ENCODE measurements at regions not wholly inside any gene's neighbourhood (a gene's known extent, or its start where the extent isn't known, plus 50 kb on each side); places are given as distances from the start of the nearest gene placed in this dataset.

DNA sequence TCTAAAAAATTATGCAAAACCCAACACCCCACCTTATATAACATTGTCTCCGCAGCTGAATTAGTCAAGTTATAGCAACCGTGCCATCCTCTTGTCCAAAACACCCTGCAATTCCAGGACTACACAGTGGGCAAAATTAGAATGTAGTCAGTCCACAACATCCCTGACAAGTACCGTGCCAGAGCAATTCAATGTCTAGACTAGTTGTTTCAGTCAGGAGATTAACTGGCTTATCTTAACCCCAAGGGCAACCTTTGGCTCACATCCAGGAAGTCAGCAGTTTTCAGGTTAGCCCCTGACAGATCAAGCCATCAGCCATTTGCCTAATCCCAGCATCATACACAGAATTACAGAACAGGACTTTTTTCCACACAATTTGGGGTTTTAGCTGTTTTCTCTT lies 240.8 kb upstream of the TMEM161B start:
- TF ChIP-seq, protein P1, sequence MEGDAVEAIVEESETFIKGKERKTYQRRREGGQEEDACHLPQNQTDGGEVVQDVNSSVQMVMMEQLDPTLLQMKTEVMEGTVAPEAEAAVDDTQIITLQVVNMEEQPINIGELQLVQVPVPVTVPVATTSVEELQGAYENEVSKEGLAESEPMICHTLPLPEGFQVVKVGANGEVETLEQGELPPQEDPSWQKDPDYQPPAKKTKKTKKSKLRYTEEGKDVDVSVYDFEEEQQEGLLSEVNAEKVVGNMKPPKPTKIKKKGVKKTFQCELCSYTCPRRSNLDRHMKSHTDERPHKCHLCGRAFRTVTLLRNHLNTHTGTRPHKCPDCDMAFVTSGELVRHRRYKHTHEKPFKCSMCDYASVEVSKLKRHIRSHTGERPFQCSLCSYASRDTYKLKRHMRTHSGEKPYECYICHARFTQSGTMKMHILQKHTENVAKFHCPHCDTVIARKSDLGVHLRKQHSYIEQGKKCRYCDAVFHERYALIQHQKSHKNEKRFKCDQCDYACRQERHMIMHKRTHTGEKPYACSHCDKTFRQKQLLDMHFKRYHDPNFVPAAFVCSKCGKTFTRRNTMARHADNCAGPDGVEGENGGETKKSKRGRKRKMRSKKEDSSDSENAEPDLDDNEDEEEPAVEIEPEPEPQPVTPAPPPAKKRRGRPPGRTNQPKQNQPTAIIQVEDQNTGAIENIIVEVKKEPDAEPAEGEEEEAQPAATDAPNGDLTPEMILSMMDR (IDR thresholded peaks at IDR 0.05; ENCODE audit: borderline replicate concordance, insufficient read depth, low read depth, low read length): no peak
- H3K4me3 ChIP-seq (ENCODE audit: low read depth, low read length): no peak overlapping the region

DNA sequence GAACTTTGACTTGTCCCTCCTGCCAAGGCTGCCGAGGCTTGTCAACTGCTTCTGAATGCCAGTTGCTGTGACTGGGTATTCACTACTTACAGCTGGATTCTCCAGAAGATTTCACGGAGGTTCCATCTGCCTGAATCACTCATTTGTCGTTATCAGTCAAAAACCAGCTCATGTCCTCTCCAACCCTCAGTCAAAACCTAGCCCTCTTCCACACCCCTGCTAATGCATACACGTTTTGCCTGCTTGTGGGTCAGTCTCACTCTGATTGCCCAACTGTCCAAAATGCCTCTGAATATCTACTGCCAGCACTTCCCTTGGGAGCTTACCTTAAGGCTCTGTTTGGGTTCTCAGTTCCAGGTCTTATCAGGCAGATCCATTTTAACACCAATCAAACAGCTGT lies 238.6 kb upstream of the TMEM161B start:
- no peak overlapping the region for H3K4me3 ChIP-seq (ENCODE audit: low read depth, low read length)
- TF ChIP-seq, protein P1 (IDR thresholded peaks at IDR 0.05; ENCODE audit: borderline replicate concordance, insufficient read depth, low read depth, low read length): no peak

DNA sequence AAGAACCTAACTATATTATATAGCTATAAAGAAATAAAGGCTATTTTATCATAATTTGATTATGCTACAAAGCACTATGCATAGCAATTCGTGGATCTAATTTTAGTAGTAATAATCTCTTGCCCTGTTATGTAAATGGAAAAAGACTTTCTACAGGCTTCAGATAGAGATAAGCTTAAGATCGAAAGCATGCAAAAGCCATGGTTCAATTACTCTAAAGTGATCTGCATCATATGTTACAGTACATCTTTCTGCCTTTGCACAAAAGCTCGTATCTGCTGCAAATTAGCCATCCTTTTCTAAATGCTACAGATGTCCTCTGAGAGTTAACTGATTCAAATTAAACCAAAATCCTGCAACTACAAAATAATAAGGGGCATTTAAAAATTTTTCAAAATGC lies 234.8 kb upstream of the TMEM161B start:
- no peak overlapping the region for H3K4me3 ChIP-seq (ENCODE audit: low read depth, low read length)
- TF ChIP-seq, protein P1 (IDR thresholded peaks at IDR 0.05; ENCODE audit: borderline replicate concordance, insufficient read depth, low read depth, low read length): no peak

DNA sequence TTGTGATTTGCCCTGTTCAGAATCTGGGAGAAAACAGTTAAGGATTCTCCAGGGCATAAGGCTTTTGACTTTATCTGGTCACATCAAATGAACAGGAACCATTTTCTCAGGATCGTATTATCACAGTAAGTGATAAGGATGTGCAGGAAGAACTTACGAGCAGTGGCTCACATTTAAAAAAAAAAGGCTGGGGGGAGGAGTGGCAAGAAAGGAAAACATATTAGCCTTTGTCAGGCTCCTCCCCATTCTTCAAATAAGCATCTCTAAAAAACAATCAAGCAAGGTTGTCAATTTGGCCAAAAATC lies 234.3 kb upstream of the TMEM161B start:
- TF ChIP-seq, protein P1 (IDR thresholded peaks at IDR 0.05; ENCODE audit: borderline replicate concordance, insufficient read depth, low read depth, low read length): no peak
- H3K4me3 ChIP-seq (ENCODE audit: low read depth, low read length): peak overlapping the region; percentile 43

DNA sequence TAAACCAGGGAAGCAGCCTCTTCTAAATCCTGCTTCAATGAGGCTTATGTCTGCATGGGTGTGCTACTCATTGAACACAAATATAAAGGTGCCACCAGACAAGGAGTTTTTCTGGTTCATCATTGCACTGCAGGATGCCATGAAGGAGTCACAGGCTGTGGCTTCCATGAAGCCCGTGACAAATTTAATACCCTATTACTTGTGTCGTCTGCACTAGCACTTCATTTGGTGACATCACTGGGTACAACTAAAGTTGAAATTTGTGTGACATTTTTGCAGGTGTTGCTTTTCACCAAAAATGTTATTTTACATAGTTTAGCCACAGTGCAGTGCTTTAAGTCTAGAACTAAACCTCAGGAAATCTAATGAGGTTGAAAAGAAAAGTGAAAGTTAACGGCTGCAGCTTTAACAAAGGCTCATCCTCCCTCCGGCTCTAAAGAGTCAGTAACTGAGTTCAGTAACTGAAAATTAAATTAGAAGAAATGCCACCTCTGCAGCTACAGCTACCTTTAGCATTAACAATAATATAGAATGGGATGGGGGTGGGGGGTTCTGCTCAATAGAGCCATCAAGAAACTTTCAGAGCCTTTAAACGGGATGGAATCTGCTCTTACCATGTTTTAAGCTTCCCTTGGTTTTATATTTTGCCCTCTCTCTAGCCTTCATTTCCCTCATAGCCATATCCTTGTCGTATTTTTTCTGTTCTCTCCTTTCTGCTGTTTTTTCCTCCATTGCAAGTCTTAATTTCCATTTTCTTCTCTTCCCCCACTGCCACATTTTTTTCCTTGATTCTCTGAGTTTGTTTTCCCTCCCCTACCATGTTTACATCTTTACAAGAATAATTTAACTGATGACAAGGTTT lies 233.8 kb upstream of the TMEM161B start:
- peak overlapping the region; percentile 43 for H3K4me3 ChIP-seq (ENCODE audit: low read depth, low read length)
- TF ChIP-seq, protein P1 (IDR thresholded peaks at IDR 0.05; ENCODE audit: borderline replicate concordance, insufficient read depth, low read depth, low read length): no peak

DNA sequence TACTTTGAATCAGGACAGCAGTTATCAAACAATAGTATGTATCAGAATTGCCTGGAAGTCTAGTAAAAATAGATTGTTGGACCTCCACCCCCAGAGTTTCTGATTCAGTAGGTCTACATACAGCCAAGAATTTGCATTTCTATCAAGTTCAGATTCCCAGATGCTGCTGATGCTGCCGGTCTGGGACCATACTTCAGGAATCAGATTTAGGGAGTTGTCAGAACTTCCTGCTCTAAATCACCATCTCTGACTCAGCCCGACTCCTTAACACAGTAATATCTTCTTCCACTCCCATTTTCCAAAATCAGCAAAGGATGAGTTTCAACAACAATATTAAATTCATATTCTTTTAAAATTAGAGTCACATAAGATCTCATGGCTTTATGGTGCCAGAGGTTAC lies 227.2 kb upstream of the TMEM161B start:
- TF ChIP-seq, protein P1 (IDR thresholded peaks at IDR 0.05; ENCODE audit: borderline replicate concordance, insufficient read depth, low read depth, low read length): no peak
- H3K4me3 ChIP-seq (ENCODE audit: low read depth, low read length): no peak overlapping the region

DNA sequence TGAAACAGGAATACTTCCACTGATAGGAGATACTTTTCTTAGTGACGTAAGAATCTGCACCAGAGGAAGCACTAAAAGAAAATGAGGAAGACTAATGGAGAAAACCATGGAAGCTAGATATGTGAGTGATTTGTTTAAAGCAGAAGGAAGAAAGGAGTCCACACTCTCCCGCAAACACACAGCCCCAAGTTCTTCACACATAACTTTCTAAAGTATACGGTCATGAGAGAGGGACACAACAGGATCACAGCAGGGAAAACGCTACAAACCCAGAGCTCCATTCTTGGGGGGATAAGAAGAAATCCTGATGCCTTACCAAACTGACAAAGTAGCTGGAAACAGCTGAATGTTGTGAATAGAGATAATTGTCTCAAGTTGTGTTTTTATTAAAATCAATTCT lies 222.2 kb upstream of the TMEM161B start:
- TF ChIP-seq, protein P1 (IDR thresholded peaks at IDR 0.05; ENCODE audit: borderline replicate concordance, insufficient read depth, low read depth, low read length): no peak
- no peak overlapping the region for H3K4me3 ChIP-seq (ENCODE audit: low read depth, low read length)
